ENCODE measurements at regions not wholly inside any gene's neighbourhood (a gene's known extent, or its start where the extent isn't known, plus 50 kb on each side); places are given as distances from the start of the nearest gene placed in this dataset.

- DNase-seq = no peak
Observed at GRCh38 chr5:56360816-56361215, 127.7 kb upstream of the ANKRD55 start.

DNA sequence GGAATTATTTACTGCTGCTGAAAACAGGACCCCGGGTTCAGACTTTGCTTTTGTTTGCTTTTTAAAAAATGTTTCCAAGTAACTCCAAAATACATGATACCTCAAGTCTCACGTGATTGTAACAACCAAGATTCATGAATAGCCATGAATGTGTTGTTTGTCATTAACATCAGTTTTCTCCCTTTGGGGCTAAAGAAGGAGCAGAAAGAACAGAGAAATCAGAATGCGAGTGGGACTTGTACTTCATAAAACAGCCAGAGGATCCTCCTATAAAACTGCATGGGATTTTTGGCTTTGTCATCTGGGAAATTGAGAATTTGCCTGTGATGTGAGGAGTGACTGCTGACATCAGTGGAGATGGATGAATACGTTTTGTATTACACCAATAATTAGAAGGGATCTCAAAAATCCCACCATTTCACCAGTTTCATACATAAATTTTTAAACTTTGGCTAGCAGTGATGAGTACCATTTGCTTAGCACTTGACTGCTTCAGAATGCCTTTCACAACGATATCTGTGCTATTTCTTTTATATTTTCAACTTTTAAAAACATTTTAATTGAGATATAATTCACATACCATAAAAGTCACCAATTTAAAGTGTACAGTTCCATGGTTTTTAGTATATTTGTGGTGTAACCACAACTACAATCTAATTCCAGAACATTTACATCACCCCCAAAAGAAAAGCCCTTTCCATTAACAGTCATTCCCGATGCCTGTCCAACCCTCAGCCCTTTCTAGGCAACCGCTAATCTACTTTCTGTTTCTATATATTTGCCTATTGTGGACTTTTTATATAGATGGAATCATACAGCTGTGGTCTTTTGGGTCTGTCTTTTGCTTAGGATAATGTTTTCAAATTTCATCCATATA is 126.9 kb upstream of the ANKRD55 start:
- no peak for DNase-seq

GRCh38 chr5:56358703-56359681 is 125.9 kb upstream of the ANKRD55 start:
- DNase-seq = no peak

DNA sequence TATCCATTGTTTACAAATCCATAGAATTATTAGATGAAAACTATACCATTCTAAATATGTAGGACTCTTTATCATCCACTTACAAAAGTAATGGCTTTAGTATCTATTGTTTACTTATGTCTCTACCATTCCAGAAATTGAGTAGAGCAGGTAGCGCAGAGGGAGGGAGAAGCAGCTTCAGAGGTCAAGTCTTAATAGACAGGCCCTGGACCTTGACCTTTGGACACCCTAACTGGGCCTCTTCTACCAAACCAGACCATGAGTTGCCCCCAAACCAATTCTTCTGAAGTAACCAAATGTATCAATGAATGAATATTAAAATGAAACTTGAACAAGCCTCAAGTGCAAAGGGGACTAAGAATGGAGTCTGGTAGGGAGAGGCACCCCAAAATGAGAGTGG is 124.9 kb upstream of the ANKRD55 start:
- no peak for DNase-seq

- no peak for DNase-seq
Observed at GRCh38 chr5:56357426-56357825, 124.3 kb upstream of the ANKRD55 start.

GRCh38 chr5:56356836-56357160 is 123.7 kb upstream of the ANKRD55 start:
- no peak for DNase-seq

- no peak for DNase-seq
Observed at GRCh38 chr5:56356121-56356835, 123.1 kb upstream of the ANKRD55 start.

- no peak for DNase-seq
Observed at GRCh38 chr5:56354836-56355235, 121.7 kb upstream of the ANKRD55 start.

DNA sequence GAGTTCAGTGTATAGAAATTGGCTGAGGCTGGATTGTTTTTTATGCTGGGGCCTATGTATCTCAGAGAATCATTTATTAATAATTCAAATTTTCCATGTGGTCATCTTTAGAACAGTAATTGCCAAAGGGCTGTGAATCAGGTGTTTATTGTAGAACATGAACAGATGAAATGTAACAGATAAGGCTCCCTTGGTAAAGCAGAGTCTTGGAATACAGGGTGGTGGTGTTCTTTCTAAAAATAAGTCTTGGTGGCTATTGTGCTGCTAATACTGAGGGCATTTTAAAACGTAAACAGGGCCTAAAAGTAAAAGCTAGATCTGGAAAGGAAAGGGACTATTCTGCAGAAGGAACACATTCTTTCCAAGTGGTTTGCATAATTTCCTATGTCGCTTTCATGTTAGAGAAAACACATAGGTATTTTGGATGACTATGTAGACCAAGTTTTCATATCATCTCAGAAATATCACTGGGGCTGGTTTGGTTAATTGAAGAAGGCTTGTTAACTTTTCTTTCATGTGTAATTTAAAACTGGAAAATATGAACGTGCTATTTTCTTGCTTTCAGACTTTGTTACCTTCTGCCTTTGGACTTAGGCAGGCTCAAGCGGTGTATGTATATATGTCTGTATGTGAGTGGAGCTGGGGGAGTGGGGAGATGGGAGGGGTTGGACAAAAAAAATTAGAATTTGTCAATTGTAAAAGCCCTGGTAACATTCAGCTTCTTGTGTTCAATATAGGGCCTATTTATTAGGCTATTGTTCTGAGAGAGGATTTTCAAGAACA is 119.9 kb upstream of the ANKRD55 start:
- no peak for DNase-seq

GRCh38 chr5:56350597-56351170 is 117.6 kb upstream of the ANKRD55 start:
- no peak for DNase-seq

- no peak for DNase-seq
Observed at GRCh38 chr5:56350011-56350596, 117.0 kb upstream of the ANKRD55 start.

GRCh38 chr5:56349461-56349860 is 116.3 kb upstream of the ANKRD55 start:
- DNase-seq = no peak

DNA sequence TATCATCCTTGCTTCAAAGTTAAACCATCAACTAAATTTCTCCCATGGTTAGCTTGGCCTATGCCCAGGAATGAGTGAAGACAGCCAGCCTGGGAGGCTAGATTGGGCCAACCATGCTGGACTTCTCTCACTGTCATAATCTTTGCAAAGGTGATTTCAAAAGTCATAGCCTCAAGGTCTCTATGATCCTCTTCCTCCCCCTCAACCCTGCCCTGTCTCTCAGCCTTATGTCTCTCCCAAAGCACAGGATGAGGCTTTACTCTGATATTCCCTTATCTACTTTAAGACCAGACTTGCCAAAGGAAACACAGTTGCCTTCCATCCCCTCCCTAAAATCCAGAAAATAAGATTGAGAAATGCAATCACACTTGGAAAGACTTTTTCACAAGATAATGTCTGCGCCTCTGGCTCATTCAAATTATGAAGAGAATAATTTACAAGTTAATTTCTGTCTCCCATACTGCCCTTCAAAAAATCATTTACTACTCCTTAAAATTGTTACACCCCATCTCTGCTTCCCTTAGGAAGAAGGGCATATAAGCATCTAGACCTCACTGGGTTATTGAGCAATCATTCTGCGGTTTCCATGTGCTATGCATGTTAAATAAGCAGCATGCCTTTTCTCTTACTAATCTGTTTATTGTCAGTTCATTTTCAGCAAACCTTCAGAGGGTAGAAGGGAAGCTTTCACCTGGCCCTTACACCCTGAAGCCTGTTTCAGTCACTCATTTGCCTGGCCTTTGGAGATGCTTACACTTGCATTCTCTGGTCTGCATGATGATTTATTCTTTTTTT is 113.8 kb upstream of the ANKRD55 start:
- no peak for DNase-seq

DNA sequence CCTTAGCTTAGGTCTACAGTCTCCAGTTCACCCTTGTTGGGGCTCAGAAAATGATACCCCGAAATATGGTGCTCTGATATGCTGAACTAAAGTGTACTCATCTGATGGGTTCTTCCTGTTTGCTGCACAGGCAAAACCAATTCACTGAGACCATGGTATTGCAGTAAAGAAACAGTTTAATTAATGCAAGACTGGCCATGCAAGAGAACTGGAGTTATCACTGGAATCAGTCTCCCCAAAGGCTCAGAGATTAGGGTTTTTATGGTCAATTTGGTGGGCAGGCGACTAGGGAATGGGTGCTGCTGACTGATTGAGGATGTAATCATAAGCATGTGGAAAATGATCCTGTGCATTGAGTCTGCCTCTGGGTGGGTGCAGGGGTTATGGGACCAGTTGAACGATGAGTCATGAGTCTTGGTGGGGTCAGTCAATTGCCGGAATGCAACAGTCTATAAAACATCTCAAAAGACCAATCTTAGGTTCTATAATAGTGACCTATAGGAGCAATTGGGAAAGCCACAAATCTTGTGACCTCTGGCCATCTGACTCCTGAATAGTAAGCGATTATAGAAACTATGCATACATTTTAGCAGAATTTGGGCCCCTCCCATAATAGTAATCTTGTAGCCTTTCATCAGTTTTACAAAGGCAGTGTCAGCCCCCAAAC is 113.0 kb upstream of the ANKRD55 start:
- DNase-seq = no peak

GRCh38 chr5:56345352-56345751 is 112.2 kb upstream of the ANKRD55 start:
- no peak for DNase-seq

GRCh38 chr5:56344594-56344993 is 111.5 kb upstream of the ANKRD55 start:
- DNase-seq = no peak

DNA sequence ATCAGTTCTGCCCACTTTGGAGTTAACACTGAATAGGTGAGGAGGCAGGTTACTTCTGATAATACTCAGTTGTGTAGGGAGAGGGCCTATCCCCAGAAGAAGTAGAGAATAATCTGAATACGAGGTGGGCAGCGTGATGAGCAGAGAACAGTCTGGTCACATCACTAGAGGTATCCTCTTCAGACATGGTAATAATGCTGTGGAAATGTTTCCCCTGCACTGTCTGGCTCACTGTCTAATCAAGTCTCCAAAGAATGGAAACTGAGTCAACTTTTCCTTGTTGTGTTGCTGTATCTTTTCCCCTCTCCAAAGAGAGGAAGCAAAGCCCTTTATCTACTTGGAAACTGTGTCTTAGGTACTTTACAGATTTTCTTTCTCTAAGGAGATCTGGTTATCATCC is 110.9 kb upstream of the ANKRD55 start:
- DNase-seq = no peak

- no peak for DNase-seq
Observed at GRCh38 chr5:56342616-56343015, 109.5 kb upstream of the ANKRD55 start.

DNA sequence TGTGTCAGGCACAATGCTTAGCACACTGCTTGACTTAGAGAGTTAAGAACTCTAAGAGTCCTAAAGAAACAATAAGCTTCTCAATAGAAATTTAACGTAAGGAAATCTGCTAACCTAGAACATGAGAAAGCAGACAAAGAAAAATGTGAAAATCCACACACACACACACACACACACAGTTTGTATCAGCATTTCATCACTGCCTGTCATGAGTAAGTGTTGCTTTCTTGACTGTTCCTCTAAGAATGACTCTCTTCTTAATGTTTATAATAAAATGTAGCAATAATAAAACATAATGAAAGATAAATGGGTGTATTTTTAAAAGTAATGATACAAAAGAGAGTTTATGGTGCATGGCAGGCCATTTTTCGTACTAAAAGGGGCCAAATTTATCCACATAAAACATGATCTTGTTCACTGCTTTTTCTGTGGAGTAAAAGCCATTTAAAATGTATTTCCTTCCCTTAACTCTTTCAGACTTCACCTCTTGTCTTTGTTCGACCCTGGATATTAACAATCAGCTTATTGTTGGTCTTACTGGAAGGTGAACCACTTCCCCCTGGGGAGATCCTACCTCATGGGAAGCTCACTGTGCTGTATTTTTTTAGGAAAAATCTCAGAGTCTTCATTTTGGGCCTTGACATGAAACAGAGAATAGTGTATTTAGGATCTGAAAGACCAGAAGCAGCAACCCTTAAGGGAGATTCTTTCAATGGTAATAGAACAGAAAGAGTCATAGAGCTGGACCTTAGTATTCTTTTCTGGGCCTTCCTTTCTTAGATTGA is 107.3 kb upstream of the ANKRD55 start:
- no peak for DNase-seq
